LoVo (cell line): ENCODE measurements at regions not wholly inside any gene's neighbourhood (a gene's known extent, or its start where the extent isn't known, plus 50 kb on each side); places are given as distances from the start of the nearest gene placed in this dataset.

Experiments used
- DNase-seq: peaks from one replicate; pipeline ENCODE4 v3.0.0-alpha.2; 2016; ENCODE audit warnings: low spot score

DNA sequence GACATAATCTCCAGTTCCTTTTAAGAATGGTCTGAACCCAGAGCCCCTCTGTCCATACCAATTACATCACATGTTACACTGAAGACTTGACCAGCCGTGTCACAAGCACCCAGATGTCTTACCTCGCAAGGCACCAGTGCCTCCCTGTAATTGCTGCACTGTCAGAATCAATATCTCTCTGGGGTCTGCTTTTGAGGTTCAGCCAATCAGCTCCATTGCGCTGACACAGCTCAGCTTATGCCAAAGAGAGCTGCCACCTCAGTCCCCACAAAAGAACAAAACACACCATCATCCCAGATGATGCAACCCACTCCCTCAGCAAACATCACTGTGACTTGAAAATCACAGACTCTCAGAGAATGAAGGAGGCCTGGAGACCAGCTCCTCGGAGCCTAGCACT is 82.5 kb upstream of the SORBS2 start:
- no peak for DNase-seq

GRCh38 chr4:185895351-185895750 is 83.4 kb upstream of the SORBS2 start:
- DNase-seq, result no peak

DNA sequence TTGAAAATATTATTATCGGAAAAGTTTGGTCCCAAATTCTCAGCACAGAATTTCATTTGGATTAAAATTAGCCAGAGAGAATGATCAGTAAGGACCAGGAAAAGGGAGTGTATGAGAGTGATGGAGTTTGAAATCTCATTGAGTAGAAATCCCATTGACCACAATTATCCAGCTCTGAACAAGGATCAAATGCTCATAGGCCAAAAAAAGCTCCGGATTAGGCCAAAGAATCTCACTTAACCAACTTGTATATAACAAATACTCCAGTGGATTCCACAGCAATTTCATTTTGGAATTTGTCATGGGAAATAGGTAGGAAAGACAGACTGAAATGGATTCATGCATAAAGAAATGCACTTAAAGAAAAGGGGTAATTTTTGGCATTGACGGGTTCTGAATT is 83.9 kb upstream of the SORBS2 start:
- no peak for DNase-seq

- DNase-seq, result no peak
These were observed 85.0 kb upstream of the SORBS2 start for GRCh38 chr4:185896817-185897488.

- no peak for DNase-seq
These were observed 86.4 kb upstream of the SORBS2 start for GRCh38 chr4:185898413-185898812.

GRCh38 chr4:185899833-185900232 is 87.8 kb upstream of the SORBS2 start:
- no peak for DNase-seq

- no peak for DNase-seq
These were observed 90.7 kb upstream of the SORBS2 start for GRCh38 chr4:185902654-185903053.

- no peak for DNase-seq
These were observed 91.2 kb upstream of the SORBS2 start for GRCh38 chr4:185903205-185903604.

GRCh38 chr4:185904381-185904780 is 92.4 kb upstream of the SORBS2 start:
- no peak for DNase-seq

DNA sequence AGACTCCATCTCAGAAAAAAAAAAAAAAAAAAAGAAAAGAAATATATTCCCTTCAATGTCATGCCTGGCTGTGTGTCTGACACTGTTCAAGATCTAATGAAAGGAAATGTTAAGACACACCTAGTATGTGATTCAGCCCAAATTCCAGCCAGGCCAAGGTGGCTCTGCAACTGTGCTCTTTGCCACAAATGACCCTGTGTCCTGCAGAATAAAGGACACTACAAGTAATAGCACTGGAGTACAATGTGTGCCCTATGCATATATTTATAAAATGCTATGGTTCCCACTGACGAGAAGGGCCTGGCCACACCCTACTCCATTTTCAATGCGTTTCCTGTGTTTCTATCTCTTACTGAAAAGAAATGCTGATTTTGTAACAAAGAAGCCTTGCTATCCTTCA is 98.0 kb upstream of the SORBS2 start:
- DNase-seq, result no peak

DNA sequence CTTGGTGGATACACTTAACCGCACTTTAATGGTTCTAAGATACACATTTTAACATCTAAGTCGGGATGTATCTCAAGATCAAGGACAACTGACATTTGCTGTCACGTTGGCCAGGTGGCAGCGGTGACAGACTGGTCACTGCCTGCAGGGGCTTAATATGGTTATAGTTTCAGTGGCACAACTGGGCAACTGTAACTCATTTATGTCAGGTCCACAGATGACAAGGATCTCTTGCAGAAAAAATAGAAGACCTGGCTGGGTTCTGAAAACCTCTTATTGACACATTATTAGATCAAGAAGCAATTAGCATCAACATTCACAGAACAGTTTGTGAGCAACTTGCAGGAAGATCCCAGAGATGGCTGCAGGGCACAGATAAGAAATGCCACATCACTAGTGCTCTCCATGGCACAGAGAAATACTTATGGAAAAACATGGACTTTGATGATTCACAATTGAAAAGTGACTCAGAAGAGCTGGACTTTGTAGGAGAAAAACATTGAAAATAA is 99.6 kb upstream of the SORBS2 start:
- no peak for DNase-seq

GRCh38 chr4:185912779-185913178 is 100.8 kb upstream of the SORBS2 start:
- peak; percentile 63 for DNase-seq

DNA sequence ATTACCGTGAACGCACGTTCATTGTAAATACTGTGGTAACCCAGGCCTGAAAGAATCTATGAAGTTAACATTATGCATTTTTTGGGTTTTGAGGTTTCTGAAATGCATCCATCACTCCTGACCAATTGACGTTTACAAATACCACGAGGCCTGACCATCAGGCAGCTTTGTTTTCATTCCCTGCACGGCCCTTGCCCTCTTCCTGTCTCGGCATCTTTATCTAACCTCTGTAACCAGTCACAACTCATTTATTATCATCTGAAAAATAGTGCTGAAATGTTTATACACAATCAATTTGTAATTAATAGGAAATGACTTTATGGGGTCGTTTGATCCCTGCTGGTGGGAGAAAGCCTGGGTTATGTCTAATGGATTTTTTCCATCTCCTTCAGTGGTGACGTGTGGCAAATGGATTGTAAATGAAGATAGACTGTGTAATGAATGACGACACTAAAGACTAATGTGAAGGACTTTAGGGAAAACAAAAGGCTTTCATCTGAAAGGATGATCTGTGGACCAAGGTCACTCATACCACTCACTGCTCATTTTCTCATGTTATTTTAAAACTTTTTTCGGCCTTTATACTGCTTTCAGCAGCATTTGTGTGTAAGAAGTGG is 102.7 kb upstream of the SORBS2 start:
- DNase-seq, result no peak

DNA sequence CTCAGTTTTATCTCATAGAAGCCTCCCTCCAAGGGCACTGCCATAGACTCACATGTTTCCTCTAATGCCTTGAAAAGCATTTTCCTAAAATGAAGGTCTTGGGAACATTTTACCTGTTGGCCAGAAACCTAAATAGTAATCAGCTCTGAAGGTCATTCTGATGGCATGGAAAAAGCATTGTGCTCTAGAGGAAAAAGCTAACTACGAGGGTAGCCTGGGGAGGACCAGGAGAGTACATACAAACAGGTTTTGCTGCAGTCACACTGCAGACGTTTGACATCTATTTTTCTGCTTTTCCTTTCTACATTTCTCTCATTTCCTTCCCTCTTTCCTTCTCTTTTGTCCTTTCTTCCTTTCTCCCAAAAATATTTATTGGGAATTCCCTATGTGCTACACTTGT is 103.3 kb upstream of the SORBS2 start:
- no peak for DNase-seq

DNA sequence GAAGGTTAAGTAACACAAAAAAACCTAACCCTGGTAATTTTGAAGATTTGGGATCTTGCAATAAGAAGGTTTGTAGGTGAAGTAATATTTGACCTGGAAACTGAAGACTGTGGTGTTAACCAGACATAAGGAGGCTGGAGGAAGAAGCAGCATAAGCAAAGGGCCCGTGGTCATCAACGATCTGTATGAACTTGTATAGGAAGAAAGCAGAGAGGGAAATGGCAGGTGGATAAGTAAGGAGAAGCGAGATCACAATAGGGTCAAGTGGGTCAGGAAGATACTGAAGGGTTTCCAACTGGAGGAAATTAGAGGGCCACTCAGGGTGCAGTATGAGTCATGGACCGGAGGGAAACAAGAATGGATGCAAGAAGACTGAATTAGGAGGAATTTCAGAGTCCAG is 103.8 kb upstream of the SORBS2 start:
- no peak for DNase-seq

GRCh38 chr4:185916231-185916630 is 104.2 kb upstream of the SORBS2 start:
- no peak for DNase-seq

DNA sequence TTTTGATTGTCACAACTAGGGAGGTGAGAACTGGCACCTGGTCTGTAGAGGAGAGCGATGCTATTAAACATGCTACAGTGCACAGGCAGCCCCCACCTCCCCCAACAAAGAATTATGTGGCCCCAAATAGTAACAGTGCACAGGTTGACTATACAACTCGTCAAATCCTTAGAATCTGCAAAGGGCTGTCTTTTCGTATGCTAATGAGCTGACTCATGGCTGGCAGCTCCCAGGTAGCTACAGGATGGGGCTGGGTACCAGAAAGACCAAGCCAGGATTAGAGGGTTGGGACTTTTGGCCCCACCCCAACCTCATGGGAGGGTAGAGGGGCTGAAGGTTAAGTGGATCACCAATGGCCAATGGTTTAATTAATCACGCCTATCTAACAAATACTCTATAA is 104.7 kb upstream of the SORBS2 start:
- DNase-seq, result no peak

DNA sequence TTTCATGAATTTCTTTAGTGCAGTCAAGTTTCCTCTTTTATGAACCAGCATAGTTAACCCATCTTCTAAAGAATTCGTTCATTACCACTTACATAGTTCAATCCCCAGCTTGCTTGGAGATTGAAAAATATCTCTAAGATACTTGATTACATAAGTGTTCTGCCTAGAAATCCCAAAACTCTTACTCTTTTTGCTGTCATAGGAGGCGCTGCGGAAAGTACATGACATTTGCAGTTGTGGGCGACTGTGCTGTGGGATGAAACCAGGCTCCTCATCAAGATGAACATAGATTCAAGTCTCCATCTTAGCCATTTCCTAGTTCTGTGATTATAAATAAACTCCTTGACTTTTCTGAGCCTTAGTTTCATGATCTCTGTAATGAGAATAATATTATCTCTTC is 107.1 kb upstream of the SORBS2 start:
- DNase-seq, result no peak

DNA sequence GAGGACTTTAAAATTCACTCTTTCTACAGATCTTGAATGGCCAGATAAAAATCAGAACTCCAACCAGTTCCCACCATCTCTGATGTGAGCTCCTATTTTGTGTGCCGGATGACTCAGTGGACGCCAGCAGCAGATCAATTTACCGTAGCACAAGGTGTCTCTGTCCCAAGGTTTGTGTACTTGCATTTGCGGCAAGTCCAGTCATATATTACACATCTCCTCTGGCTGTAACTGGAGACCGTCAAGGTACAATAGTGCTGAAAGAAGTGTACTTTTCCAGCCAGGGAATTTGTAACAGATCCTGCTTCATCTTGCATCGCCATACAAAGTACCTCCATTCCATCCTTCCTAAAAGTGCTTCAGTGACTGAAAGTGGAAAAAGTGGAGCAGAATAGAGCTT is 108.2 kb upstream of the SORBS2 start:
- no peak for DNase-seq

DNA sequence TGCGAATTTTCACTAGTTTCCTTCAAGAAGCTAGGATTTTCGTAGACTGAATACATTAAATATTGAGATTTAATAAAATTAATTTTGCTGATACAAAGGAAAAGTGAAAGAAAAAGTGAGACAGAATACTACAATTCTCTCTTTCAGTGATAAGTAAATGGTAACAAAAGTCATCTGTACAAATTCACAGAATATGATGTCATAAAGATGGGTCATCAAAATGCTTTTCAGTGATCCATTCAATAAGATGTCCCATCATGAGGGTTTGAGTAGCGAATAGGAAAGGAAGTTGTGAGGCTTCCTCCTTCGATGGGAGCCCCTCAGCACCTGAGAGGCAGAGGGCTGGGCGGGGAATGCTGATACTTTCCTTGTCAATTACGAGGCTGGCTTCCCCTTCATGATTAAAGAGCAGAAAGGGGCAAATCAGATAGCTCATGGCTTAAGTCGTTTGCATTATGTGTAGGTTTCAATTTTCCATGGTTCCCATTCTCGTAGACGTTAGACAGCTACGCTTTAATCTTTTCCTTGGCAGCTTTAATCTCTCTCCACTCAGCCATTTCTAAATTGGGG is 108.8 kb upstream of the SORBS2 start:
- no peak for DNase-seq

DNA sequence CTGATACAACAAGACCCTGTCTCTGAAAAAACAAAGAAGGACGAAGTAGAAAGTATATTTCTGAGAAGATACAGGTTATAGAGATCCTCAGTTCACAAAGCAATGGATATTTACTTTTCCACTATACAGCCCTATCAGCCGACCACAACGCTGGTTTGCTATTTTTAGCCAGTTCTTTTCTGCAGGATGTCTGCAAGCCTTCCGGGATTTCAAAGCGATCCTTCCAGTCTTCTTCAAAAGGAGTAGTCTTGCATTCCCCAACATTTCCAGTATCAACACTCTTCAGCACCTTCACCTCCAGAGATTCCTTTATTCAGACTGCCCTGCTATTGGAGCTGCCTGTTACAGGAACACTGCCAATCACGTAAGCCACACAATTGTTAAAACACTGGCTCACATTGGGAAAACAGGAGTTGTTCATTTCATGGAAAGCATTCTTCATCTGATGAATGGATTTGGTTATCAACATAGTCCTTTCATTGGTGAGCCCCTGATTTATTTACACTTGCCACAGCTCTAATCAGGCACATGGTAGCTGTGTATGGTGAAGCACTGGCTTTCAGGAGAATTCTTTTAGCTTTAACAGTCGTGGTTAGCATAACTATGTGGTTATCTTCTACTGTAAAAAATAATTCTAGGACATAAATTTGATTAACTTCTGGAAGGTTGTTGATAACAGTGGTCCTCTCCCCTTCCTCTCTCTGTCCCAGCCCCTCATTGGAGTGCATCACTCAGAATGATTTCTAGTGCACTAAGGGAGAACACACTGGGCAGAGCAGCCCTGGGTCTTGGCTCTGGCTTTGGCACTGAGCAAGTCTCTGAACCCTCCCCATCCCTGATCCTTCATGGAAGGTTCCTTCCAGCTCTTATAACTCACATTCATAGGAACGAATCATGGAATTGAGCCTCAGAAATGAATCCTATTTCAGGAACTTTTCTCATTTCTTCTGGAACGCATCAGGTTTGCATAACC is 109.9 kb upstream of the SORBS2 start:
- no peak for DNase-seq

DNA sequence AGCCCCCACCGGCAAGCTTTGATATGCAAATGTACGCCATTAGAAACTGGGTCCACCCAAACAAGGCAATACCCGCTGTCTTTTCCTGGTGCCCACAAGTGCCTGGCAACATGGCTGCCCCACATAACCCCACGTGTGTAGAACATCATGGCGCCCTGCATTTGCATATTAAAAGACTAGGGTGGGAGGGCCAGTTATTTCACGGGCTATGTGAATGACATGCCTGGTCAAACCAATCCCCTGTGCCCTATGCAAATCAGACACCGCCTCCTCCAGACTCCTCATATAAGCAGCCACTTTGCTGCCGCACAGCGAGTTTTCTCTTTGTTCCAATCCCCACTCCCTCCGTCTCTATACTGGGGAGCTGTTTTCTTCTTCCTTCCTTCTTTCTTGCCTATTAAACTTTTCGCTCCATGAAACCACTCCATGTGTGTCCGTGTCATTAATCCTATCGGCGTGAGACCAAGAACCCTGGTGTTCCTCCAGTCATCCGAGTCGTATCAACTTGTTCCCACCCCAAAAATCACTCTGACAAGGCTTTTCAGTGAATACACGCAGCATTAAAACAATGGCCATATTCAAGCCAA is 112.6 kb upstream of the SORBS2 start:
- DNase-seq, result no peak
